KBM-7 (cell line): ENCODE measurements at regions not wholly inside any gene's neighbourhood (a gene's known extent, or its start where the extent isn't known, plus 50 kb on each side); places are given as distances from the start of the nearest gene placed in this dataset.
A peak's percentile ranks its signal among the peaks of the same experiment; 100 is the strongest.

Experiments used
- DNase-seq: peaks from one replicate; pipeline ENCODE4 v3.0.0-alpha.2; 2015
- in situ Hi-C: fragments of 300-500 bp; cut with MboI; formaldehyde crosslinking; loops from 2 replicates; pipeline ENCODE4 v1.14.3; 2020; ENCODE audit warnings: low sequenced_read_pairs, low pct_unique_long_range_greater_than_20kb, mixed read lengths

GRCh38 chr12:116395396-116395795 is 117.9 kb upstream of the MED13L start:
- no peak for DNase-seq
- in situ Hi-C loops, result no loop called here

- no peak for DNase-seq
- in situ Hi-C loops, result no loop called here
Measured at GRCh38 chr12:116397148-116397547, 119.7 kb upstream of the MED13L start.

GRCh38 chr12:116398193-116398592 is 120.7 kb upstream of the MED13L start:
- DNase-seq, result no peak
- in situ Hi-C loops, result no loop called here

- no peak for DNase-seq
- in situ Hi-C loops, result no loop called here
Measured at GRCh38 chr12:116399055-116399454, 121.6 kb upstream of the MED13L start.

- DNase-seq, result peak; percentile 90
- in situ Hi-C loops, result no loop called here
Measured at GRCh38 chr12:116400636-116401372, 123.3 kb upstream of the MED13L start.

GRCh38 chr12:116401565-116401964 is 124.1 kb upstream of the MED13L start:
- in situ Hi-C loops, result no loop called here
- no peak for DNase-seq

- DNase-seq, result no peak
- in situ Hi-C loops, result no loop called here
Measured at GRCh38 chr12:116402163-116402939, 124.9 kb upstream of the MED13L start.

- DNase-seq, result no peak
- in situ Hi-C loops, result no loop called here
Measured at GRCh38 chr12:116403546-116403945, 126.1 kb upstream of the MED13L start.

- no peak for DNase-seq
- in situ Hi-C loops, result no loop called here
Measured at GRCh38 chr12:116404247-116404646, 126.8 kb upstream of the MED13L start.

GRCh38 chr12:116404913-116405611 is 127.6 kb upstream of the MED13L start:
- no peak for DNase-seq
- in situ Hi-C loops, result no loop called here

- in situ Hi-C loops, result no loop called here
- DNase-seq, result peak; percentile 82
Measured at GRCh38 chr12:116406529-116406928, 129.0 kb upstream of the MED13L start.

- no peak for DNase-seq
- in situ Hi-C loops, result no loop called here
Measured at GRCh38 chr12:116408489-116409250, 131.2 kb upstream of the MED13L start.

- in situ Hi-C loops, result no loop called here
- no peak for DNase-seq
Measured at GRCh38 chr12:116411977-116412376, 134.5 kb upstream of the MED13L start.

GRCh38 chr12:116414891-116415290 is 137.4 kb upstream of the MED13L start:
- in situ Hi-C loops, result no loop called here
- DNase-seq, result no peak

- DNase-seq, result no peak
- in situ Hi-C loops, result no loop called here
Measured at GRCh38 chr12:116415408-116416108, 138.1 kb upstream of the MED13L start.

GRCh38 chr12:116416166-116416565 is 138.7 kb upstream of the MED13L start:
- in situ Hi-C loops, result no loop called here
- no peak for DNase-seq

GRCh38 chr12:116418551-116418950 is 140.6 kb upstream of the MAP1LC3B2 start:
- in situ Hi-C loops, result no loop called here
- no peak for DNase-seq

GRCh38 chr12:116420227-116420880 is 138.8 kb upstream of the MAP1LC3B2 start:
- in situ Hi-C loops, result no loop called here
- DNase-seq, result no peak
